ENCODE measurements at regions not wholly inside any gene's neighbourhood (a gene's known extent, or its start where the extent isn't known, plus 50 kb on each side); places are given as distances from the start of the nearest gene placed in this dataset.

- no peak overlapping the region for H3K27ac ChIP-seq (ENCODE audit: low read depth in 1 of 3, low read length in 2 of 3)
- no peak for DNase-seq
- no peaks in the 10 kb centered on the region for H3K36me3 ChIP-seq (ENCODE audit: control insufficient read depth in 3 of 3, insufficient read depth in 2 of 3, low read depth in 1 of 3, low read length in 3 of 3)
- H3K27me3 ChIP-seq (ENCODE audit: control insufficient read depth in 3 of 3, insufficient read depth in 3 of 3, low read length in 3 of 3): no peaks in the 10 kb centered on the region
- no peak overlapping the region for H3K4me3 ChIP-seq (ENCODE audit: low read depth in 1 of 3, low read length in 3 of 3)
- H3K4me1 ChIP-seq (ENCODE audit: control insufficient read depth in 3 of 3, insufficient read depth in 2 of 3, low read depth in 1 of 3, low read length in 2 of 3): no peaks in the 10 kb centered on the region
- FAIRE-seq: no peak
- WGBS, 3 donors: 51 to 57% (median 51%) methylated on average over 3 of the region's 3 CpGs
- no peaks in the 10 kb centered on the region for H3K9me3 ChIP-seq (ENCODE audit: control insufficient read depth in 2 of 2, insufficient read depth in 1 of 2, low read depth in 1 of 2, low read length in 1 of 2)
Measured at GRCh38 chr11:98564233-98564632, 456.5 kb upstream of the CNTN5 start.

GRCh38 chr11:98564881-98565280 lies 455.9 kb upstream of the CNTN5 start:
- no peaks in the 10 kb centered on the region for H3K27me3 ChIP-seq (ENCODE audit: control insufficient read depth in 3 of 3, insufficient read depth in 3 of 3, low read length in 3 of 3)
- no peak overlapping the region for H3K27ac ChIP-seq (ENCODE audit: low read depth in 1 of 3, low read length in 2 of 3)
- H3K9me3 ChIP-seq (ENCODE audit: control insufficient read depth in 2 of 2, insufficient read depth in 1 of 2, low read depth in 1 of 2, low read length in 1 of 2): no peaks in the 10 kb centered on the region
- WGBS, 3 donors: 84 to 90% (median 89%) methylated on average over 4 of the region's 4 CpGs
- DNase-seq (no peak), FAIRE-seq (no peak)
- H3K4me1 ChIP-seq (ENCODE audit: control insufficient read depth in 3 of 3, insufficient read depth in 2 of 3, low read depth in 1 of 3, low read length in 2 of 3): no peaks in the 10 kb centered on the region
- H3K36me3 ChIP-seq (ENCODE audit: control insufficient read depth in 3 of 3, insufficient read depth in 2 of 3, low read depth in 1 of 3, low read length in 3 of 3): no peaks in the 10 kb centered on the region
- H3K4me3 ChIP-seq (ENCODE audit: low read depth in 1 of 3, low read length in 3 of 3): no peak overlapping the region

- no peaks in the 10 kb centered on the region for H3K27me3 ChIP-seq (ENCODE audit: control insufficient read depth in 3 of 3, insufficient read depth in 3 of 3, low read length in 3 of 3)
- H3K4me1 ChIP-seq (ENCODE audit: control insufficient read depth in 3 of 3, insufficient read depth in 2 of 3, low read depth in 1 of 3, low read length in 2 of 3): no peaks in the 10 kb centered on the region
- H3K27ac ChIP-seq (ENCODE audit: low read depth in 1 of 3, low read length in 2 of 3): no peak overlapping the region
- no peak for DNase-seq
- 66 to 77% (median 73%) methylated on average over 5 of the region's 5 CpGs for WGBS, 3 donors
- no peaks in the 10 kb centered on the region for H3K36me3 ChIP-seq (ENCODE audit: control insufficient read depth in 3 of 3, insufficient read depth in 2 of 3, low read depth in 1 of 3, low read length in 3 of 3)
- no peak for FAIRE-seq
- H3K9me3 ChIP-seq (ENCODE audit: control insufficient read depth in 2 of 2, insufficient read depth in 1 of 2, low read depth in 1 of 2, low read length in 1 of 2): no peaks in the 10 kb centered on the region
- no peak overlapping the region for H3K4me3 ChIP-seq (ENCODE audit: low read depth in 1 of 3, low read length in 3 of 3)
Measured at GRCh38 chr11:98565311-98565710, 455.4 kb upstream of the CNTN5 start.

GRCh38 chr11:98566978-98567377 lies 453.8 kb upstream of the CNTN5 start:
- DNase-seq (no peak), FAIRE-seq (no peak)
- H3K4me3 ChIP-seq (ENCODE audit: low read depth in 1 of 3, low read length in 3 of 3): no peak overlapping the region
- 95 to 96% (median 95%) methylated on average over 25 of the region's 25 CpGs for WGBS, 3 donors
- H3K4me1 ChIP-seq (ENCODE audit: control insufficient read depth in 3 of 3, insufficient read depth in 2 of 3, low read depth in 1 of 3, low read length in 2 of 3): no peaks in the 10 kb centered on the region
- no peaks in the 10 kb centered on the region for H3K9me3 ChIP-seq (ENCODE audit: control insufficient read depth in 2 of 2, insufficient read depth in 1 of 2, low read depth in 1 of 2, low read length in 1 of 2)
- H3K27me3 ChIP-seq (ENCODE audit: control insufficient read depth in 3 of 3, insufficient read depth in 3 of 3, low read length in 3 of 3): no peaks in the 10 kb centered on the region
- H3K36me3 ChIP-seq (ENCODE audit: control insufficient read depth in 3 of 3, insufficient read depth in 2 of 3, low read depth in 1 of 3, low read length in 3 of 3): no peaks in the 10 kb centered on the region
- no peak overlapping the region for H3K27ac ChIP-seq (ENCODE audit: low read depth in 1 of 3, low read length in 2 of 3)

- no peak for FAIRE-seq
- no peaks in the 10 kb centered on the region for H3K36me3 ChIP-seq (ENCODE audit: control insufficient read depth in 3 of 3, insufficient read depth in 2 of 3, low read depth in 1 of 3, low read length in 3 of 3)
- DNase-seq: no peak
- H3K4me3 ChIP-seq (ENCODE audit: low read depth in 1 of 3, low read length in 3 of 3): no peak overlapping the region
- no peaks in the 10 kb centered on the region for H3K4me1 ChIP-seq (ENCODE audit: control insufficient read depth in 3 of 3, insufficient read depth in 2 of 3, low read depth in 1 of 3, low read length in 2 of 3)
- no peaks in the 10 kb centered on the region for H3K27me3 ChIP-seq (ENCODE audit: control insufficient read depth in 3 of 3, insufficient read depth in 3 of 3, low read length in 3 of 3)
- no peaks in the 10 kb centered on the region for H3K9me3 ChIP-seq (ENCODE audit: control insufficient read depth in 2 of 2, insufficient read depth in 1 of 2, low read depth in 1 of 2, low read length in 1 of 2)
- 25 to 34% (median 28%) methylated on average over 2 of the region's 2 CpGs for WGBS, 3 donors
- H3K27ac ChIP-seq (ENCODE audit: low read depth in 1 of 3, low read length in 2 of 3): no peak overlapping the region
Measured at GRCh38 chr11:98568013-98568412, 452.7 kb upstream of the CNTN5 start.

- Histone ChIP-seq H3K9me3 (ENCODE audit: control insufficient read depth in 2 of 2, insufficient read depth in 1 of 2, low read depth in 1 of 2, low read length in 1 of 2) (no peaks in the 10 kb centered on the region), H3K27me3 (ENCODE audit: control insufficient read depth in 3 of 3, insufficient read depth in 3 of 3, low read length in 3 of 3) (no peaks in the 10 kb centered on the region), H3K36me3 (ENCODE audit: control insufficient read depth in 3 of 3, insufficient read depth in 2 of 3, low read depth in 1 of 3, low read length in 3 of 3) (no peaks in the 10 kb centered on the region), H3K4me1 (ENCODE audit: control insufficient read depth in 3 of 3, insufficient read depth in 2 of 3, low read depth in 1 of 3, low read length in 2 of 3) (no peaks in the 10 kb centered on the region), H3K27ac (ENCODE audit: low read depth in 1 of 3, low read length in 2 of 3) (no peak overlapping the region), H3K4me3 (ENCODE audit: low read depth in 1 of 3, low read length in 3 of 3) (no peak overlapping the region)
- FAIRE-seq (no peak), DNase-seq (no peak)
- WGBS, 3 donors: 30 to 70% (median 46%) methylated on average over 1 of the region's 1 CpG
Measured at GRCh38 chr11:98572941-98573340, 447.8 kb upstream of the CNTN5 start.

- Histone ChIP-seq H3K27ac (ENCODE audit: low read depth in 1 of 3, low read length in 2 of 3) (no peak overlapping the region), H3K36me3 (ENCODE audit: control insufficient read depth in 3 of 3, insufficient read depth in 2 of 3, low read depth in 1 of 3, low read length in 3 of 3) (no peaks in the 10 kb centered on the region), H3K27me3 (ENCODE audit: control insufficient read depth in 3 of 3, insufficient read depth in 3 of 3, low read length in 3 of 3) (no peaks in the 10 kb centered on the region), H3K4me3 (ENCODE audit: low read depth in 1 of 3, low read length in 3 of 3) (no peak overlapping the region), H3K4me1 (ENCODE audit: control insufficient read depth in 3 of 3, insufficient read depth in 2 of 3, low read depth in 1 of 3, low read length in 2 of 3) (no peaks in the 10 kb centered on the region), H3K9me3 (ENCODE audit: control insufficient read depth in 2 of 2, insufficient read depth in 1 of 2, low read depth in 1 of 2, low read length in 1 of 2) (no peaks in the 10 kb centered on the region)
- no peak for FAIRE-seq
- DNase-seq: no peak
Measured at GRCh38 chr11:98587884-98588283, 432.9 kb upstream of the CNTN5 start.

- DNase-seq (no peak), FAIRE-seq (no peak)
- no peak overlapping the region for H3K4me3 ChIP-seq (ENCODE audit: low read depth in 1 of 3, low read length in 3 of 3)
- no peaks in the 10 kb centered on the region for H3K27me3 ChIP-seq (ENCODE audit: control insufficient read depth in 3 of 3, insufficient read depth in 3 of 3, low read length in 3 of 3)
- no peaks in the 10 kb centered on the region for H3K9me3 ChIP-seq (ENCODE audit: control insufficient read depth in 2 of 2, insufficient read depth in 1 of 2, low read depth in 1 of 2, low read length in 1 of 2)
- H3K4me1 ChIP-seq (ENCODE audit: control insufficient read depth in 3 of 3, insufficient read depth in 2 of 3, low read depth in 1 of 3, low read length in 2 of 3): no peaks in the 10 kb centered on the region
- 64 to 84% (median 70%) methylated on average over 5 of the region's 5 CpGs for WGBS, 3 donors
- no peak overlapping the region for H3K27ac ChIP-seq (ENCODE audit: low read depth in 1 of 3, low read length in 2 of 3)
- no peaks in the 10 kb centered on the region for H3K36me3 ChIP-seq (ENCODE audit: control insufficient read depth in 3 of 3, insufficient read depth in 2 of 3, low read depth in 1 of 3, low read length in 3 of 3)
Measured at GRCh38 chr11:98589967-98590366, 430.8 kb upstream of the CNTN5 start.

GRCh38 chr11:98600103-98600502 lies 420.6 kb upstream of the CNTN5 start:
- FAIRE-seq (no peak), DNase-seq (no peak)
- peaks cover 0 to 14% of the 10 kb centered on the region in 2 donors for H3K9me3 ChIP-seq (ENCODE audit: control insufficient read depth in 2 of 2, insufficient read depth in 1 of 2, low read depth in 1 of 2, low read length in 1 of 2)
- H3K27ac ChIP-seq (ENCODE audit: low read depth in 1 of 3, low read length in 2 of 3): no peak overlapping the region
- H3K4me3 ChIP-seq (ENCODE audit: low read depth in 1 of 3, low read length in 3 of 3): no peak overlapping the region
- 63 to 79% (median 70%) methylated on average over 3 of the region's 3 CpGs for WGBS, 3 donors
- H3K4me1 ChIP-seq (ENCODE audit: control insufficient read depth in 3 of 3, insufficient read depth in 2 of 3, low read depth in 1 of 3, low read length in 2 of 3): no peaks in the 10 kb centered on the region
- no peaks in the 10 kb centered on the region for H3K36me3 ChIP-seq (ENCODE audit: control insufficient read depth in 3 of 3, insufficient read depth in 2 of 3, low read depth in 1 of 3, low read length in 3 of 3)
- no peaks in the 10 kb centered on the region for H3K27me3 ChIP-seq (ENCODE audit: control insufficient read depth in 3 of 3, insufficient read depth in 3 of 3, low read length in 3 of 3)
